ENCODE measurements at regions not wholly inside any gene's neighbourhood (a gene's known extent, or its start where the extent isn't known, plus 50 kb on each side); places are given as distances from the start of the nearest gene placed in this dataset.

GRCh38 chr12:65656891-65657351 lies 167.4 kb upstream of the HMGA2 start:
- Histone ChIP-seq H3K4me3 (ENCODE audit: control insufficient read depth in 1 of 2, extremely low read depth in 1 of 2, low read length in 1 of 2) (no peak overlapping the region), H3K27ac (ENCODE audit: low read length) (no peak overlapping the region), H3K27me3 (replicated peaks in 1 of 2; ENCODE audit: control insufficient read depth in 2 of 2, extremely low read depth in 1 of 2, insufficient read depth in 2 of 2, low read length in 1 of 2) (peaks cover 0 to 3% of the 10 kb centered on the region in 2 experiments), H3K4me1 (ENCODE audit: control insufficient read depth in 1 of 2, extremely low read depth in 1 of 2, insufficient read depth in 2 of 2, low read length in 2 of 2) (no peaks in the 10 kb centered on the region), H3K9me3 (no peaks in the 10 kb centered on the region), H3K36me3 (ENCODE audit: control insufficient read depth in 2 of 2, extremely low read depth in 1 of 2, insufficient read depth in 1 of 2, low read length in 1 of 2) (no peaks in the 10 kb centered on the region)
- ChIA-PET POLR2A (no interaction called here), CTCF (no interaction called here)
- no peak overlapping the region for H3K27ac Mint-ChIP-seq
- H3K9me3 Mint-ChIP-seq: peaks cover 0 to 4% (median 0%) of the 10 kb centered on the region in 3 donors
- no peak overlapping the region for H3K4me3 Mint-ChIP-seq
- DNase-seq (no peak), ATAC-seq (replicated peaks in 1 of 4) (no peak)
- H3K36me3 Mint-ChIP-seq: no peaks in the 10 kb centered on the region
- peaks cover 9 to 11% of the 10 kb centered on the region in 2 donors for H3K27me3 Mint-ChIP-seq
- no peaks in the 10 kb centered on the region for H3K4me1 Mint-ChIP-seq
- WGBS (ENCODE audit: insufficient coverage): 0% methylated on average over 1 of the region's 3 CpGs

GRCh38 chr12:65657635-65658034 lies 166.6 kb upstream of the HMGA2 start:
- WGBS (ENCODE audit: insufficient coverage): 86% methylated on average over 1 of the region's 1 CpG
- peaks cover 0 to 3% of the 10 kb centered on the region in 2 experiments for H3K27me3 ChIP-seq (replicated peaks in 1 of 2; ENCODE audit: control insufficient read depth in 2 of 2, extremely low read depth in 1 of 2, insufficient read depth in 2 of 2, low read length in 1 of 2)
- Mint-ChIP-seq H3K9me3 (peaks cover 0 to 4% (median 0%) of the 10 kb centered on the region in 3 donors), H3K4me3 (no peak overlapping the region), H3K27me3 (peaks cover 9 to 11% of the 10 kb centered on the region in 2 donors), H3K4me1 (no peaks in the 10 kb centered on the region), H3K36me3 (no peaks in the 10 kb centered on the region), H3K27ac (no peak overlapping the region)
- peak in 1 of 4 experiments; percentile 5 for ATAC-seq (replicated peaks in 1 of 4)
- H3K9me3 ChIP-seq: no peaks in the 10 kb centered on the region
- H3K27ac ChIP-seq (ENCODE audit: low read length): no peak overlapping the region
- ChIA-PET CTCF (no interaction called here), POLR2A (no interaction called here)
- no peaks in the 10 kb centered on the region for H3K4me1 ChIP-seq (ENCODE audit: control insufficient read depth in 1 of 2, extremely low read depth in 1 of 2, insufficient read depth in 2 of 2, low read length in 2 of 2)
- no peak overlapping the region for H3K4me3 ChIP-seq (ENCODE audit: control insufficient read depth in 1 of 2, extremely low read depth in 1 of 2, low read length in 1 of 2)
- H3K36me3 ChIP-seq (ENCODE audit: control insufficient read depth in 2 of 2, extremely low read depth in 1 of 2, insufficient read depth in 1 of 2, low read length in 1 of 2): no peaks in the 10 kb centered on the region
- DNase-seq: no peak

- no peaks in the 10 kb centered on the region for H3K9me3 ChIP-seq
- WGBS (ENCODE audit: insufficient coverage): no CpG with 5 or more reads among the region's 2 CpGs
- no peak overlapping the region for H3K27ac Mint-ChIP-seq
- CTCF ChIA-PET: no interaction called here
- POLR2A ChIA-PET: no interaction called here
- H3K4me3 ChIP-seq (ENCODE audit: control insufficient read depth in 1 of 2, extremely low read depth in 1 of 2, low read length in 1 of 2): no peak overlapping the region
- DNase-seq (no peak), ATAC-seq (replicated peaks in 1 of 4) (no peak)
- H3K4me1 Mint-ChIP-seq: no peaks in the 10 kb centered on the region
- peaks cover 0 to 4% (median 0%) of the 10 kb centered on the region in 3 donors for H3K9me3 Mint-ChIP-seq
- H3K4me3 Mint-ChIP-seq: no peak overlapping the region
- H3K27me3 ChIP-seq (replicated peaks in 1 of 2; ENCODE audit: control insufficient read depth in 2 of 2, extremely low read depth in 1 of 2, insufficient read depth in 2 of 2, low read length in 1 of 2): peaks cover 0 to 3% of the 10 kb centered on the region in 2 experiments
- no peaks in the 10 kb centered on the region for H3K4me1 ChIP-seq (ENCODE audit: control insufficient read depth in 1 of 2, extremely low read depth in 1 of 2, insufficient read depth in 2 of 2, low read length in 2 of 2)
- H3K27me3 Mint-ChIP-seq: peaks cover 9 to 11% of the 10 kb centered on the region in 2 donors
- H3K36me3 Mint-ChIP-seq: no peaks in the 10 kb centered on the region
- H3K27ac ChIP-seq (ENCODE audit: low read length): no peak overlapping the region
- H3K36me3 ChIP-seq (ENCODE audit: control insufficient read depth in 2 of 2, extremely low read depth in 1 of 2, insufficient read depth in 1 of 2, low read length in 1 of 2): no peaks in the 10 kb centered on the region
These were observed 165.9 kb upstream of the HMGA2 start for GRCh38 chr12:65658360-65658759.

GRCh38 chr12:65659681-65660080 lies 164.6 kb upstream of the HMGA2 start:
- peaks cover 9 to 11% of the 10 kb centered on the region in 2 donors for H3K27me3 Mint-ChIP-seq
- H3K36me3 Mint-ChIP-seq: no peaks in the 10 kb centered on the region
- no peak for ATAC-seq (replicated peaks in 1 of 4)

GRCh38 chr12:65660096-65660495 lies 164.2 kb upstream of the HMGA2 start:
- Mint-ChIP-seq H3K27ac (no peak overlapping the region), H3K4me1 (no peaks in the 10 kb centered on the region), H3K9me3 (peaks cover 0 to 6% (median 0%) of the 10 kb centered on the region in 3 donors), H3K27me3 (peaks cover 9 to 13% of the 10 kb centered on the region in 2 donors), H3K4me3 (no peak overlapping the region), H3K36me3 (no peaks in the 10 kb centered on the region)
- no peak overlapping the region for H3K4me3 ChIP-seq (ENCODE audit: control insufficient read depth in 1 of 2, extremely low read depth in 1 of 2, low read length in 1 of 2)
- DNase-seq: no peak
- POLR2A ChIA-PET: no interaction called here
- 50% methylated on average over 2 of the region's 4 CpGs for WGBS (ENCODE audit: insufficient coverage)
- H3K4me1 ChIP-seq (ENCODE audit: control insufficient read depth in 1 of 2, extremely low read depth in 1 of 2, insufficient read depth in 2 of 2, low read length in 2 of 2): no peaks in the 10 kb centered on the region
- no peaks in the 10 kb centered on the region for H3K36me3 ChIP-seq (ENCODE audit: control insufficient read depth in 2 of 2, extremely low read depth in 1 of 2, insufficient read depth in 1 of 2, low read length in 1 of 2)
- H3K27me3 ChIP-seq (replicated peaks in 1 of 2; ENCODE audit: control insufficient read depth in 2 of 2, extremely low read depth in 1 of 2, insufficient read depth in 2 of 2, low read length in 1 of 2): peaks cover 0 to 3% of the 10 kb centered on the region in 2 experiments
- no peaks in the 10 kb centered on the region for H3K9me3 ChIP-seq
- ATAC-seq (replicated peaks in 1 of 4): no peak
- H3K27ac ChIP-seq (ENCODE audit: low read length): no peak overlapping the region
- CTCF ChIA-PET: no interaction called here

More at GRCh38 chr12:65659681-65660080, 164.6 kb upstream of the HMGA2 start:
- no peak overlapping the region for H3K27ac Mint-ChIP-seq
- Histone ChIP-seq H3K27ac (ENCODE audit: low read length) (no peak overlapping the region), H3K27me3 (replicated peaks in 1 of 2; ENCODE audit: control insufficient read depth in 2 of 2, extremely low read depth in 1 of 2, insufficient read depth in 2 of 2, low read length in 1 of 2) (peaks cover 0 to 3% of the 10 kb centered on the region in 2 experiments), H3K9me3 (no peaks in the 10 kb centered on the region), H3K4me3 (ENCODE audit: control insufficient read depth in 1 of 2, extremely low read depth in 1 of 2, low read length in 1 of 2) (no peak overlapping the region), H3K4me1 (ENCODE audit: control insufficient read depth in 1 of 2, extremely low read depth in 1 of 2, insufficient read depth in 2 of 2, low read length in 2 of 2) (no peaks in the 10 kb centered on the region), H3K36me3 (ENCODE audit: control insufficient read depth in 2 of 2, extremely low read depth in 1 of 2, insufficient read depth in 1 of 2, low read length in 1 of 2) (no peaks in the 10 kb centered on the region)
- no peaks in the 10 kb centered on the region for H3K4me1 Mint-ChIP-seq
- DNase-seq: no peak
- no CpG with 5 or more reads among the region's 1 CpG for WGBS (ENCODE audit: insufficient coverage)
- POLR2A ChIA-PET: no interaction called here
- peaks cover 0 to 4% (median 0%) of the 10 kb centered on the region in 3 donors for H3K9me3 Mint-ChIP-seq
- no peak overlapping the region for H3K4me3 Mint-ChIP-seq
- CTCF ChIA-PET: no interaction called here

GRCh38 chr12:65660836-65661235 lies 163.4 kb upstream of the HMGA2 start:
- WGBS (ENCODE audit: insufficient coverage): no CpG with 5 or more reads among the region's 7 CpGs
- peaks cover 0 to 3% of the 10 kb centered on the region in 2 experiments for H3K27me3 ChIP-seq (replicated peaks in 1 of 2; ENCODE audit: control insufficient read depth in 2 of 2, extremely low read depth in 1 of 2, insufficient read depth in 2 of 2, low read length in 1 of 2)
- Mint-ChIP-seq H3K27me3 (peaks cover 9 to 15% of the 10 kb centered on the region in 2 donors), H3K4me3 (no peak overlapping the region), H3K9me3 (peaks cover 0 to 10% (median 0%) of the 10 kb centered on the region in 3 donors), H3K4me1 (no peaks in the 10 kb centered on the region), H3K27ac (no peak overlapping the region), H3K36me3 (no peaks in the 10 kb centered on the region)
- DNase-seq (no peak), ATAC-seq (replicated peaks in 1 of 4) (no peak)
- ChIA-PET POLR2A (no interaction called here), CTCF (interaction anchor here in 1 of 2 donors (0.6 kb wide), 1 partner anchor 9 kb away, joined by 4 read pairs; no protein-coding TSS in a partner anchor)
- no peaks in the 10 kb centered on the region for H3K4me1 ChIP-seq (ENCODE audit: control insufficient read depth in 1 of 2, extremely low read depth in 1 of 2, insufficient read depth in 2 of 2, low read length in 2 of 2)
- H3K4me3 ChIP-seq (ENCODE audit: control insufficient read depth in 1 of 2, extremely low read depth in 1 of 2, low read length in 1 of 2): no peak overlapping the region
- no peaks in the 10 kb centered on the region for H3K36me3 ChIP-seq (ENCODE audit: control insufficient read depth in 2 of 2, extremely low read depth in 1 of 2, insufficient read depth in 1 of 2, low read length in 1 of 2)
- no peaks in the 10 kb centered on the region for H3K9me3 ChIP-seq
- no peak overlapping the region for H3K27ac ChIP-seq (ENCODE audit: low read length)

- Histone ChIP-seq H3K9me3 (no peaks in the 10 kb centered on the region), H3K36me3 (ENCODE audit: control insufficient read depth in 2 of 2, extremely low read depth in 1 of 2, insufficient read depth in 1 of 2, low read length in 1 of 2) (no peaks in the 10 kb centered on the region), H3K27me3 (replicated peaks in 1 of 2; ENCODE audit: control insufficient read depth in 2 of 2, extremely low read depth in 1 of 2, insufficient read depth in 2 of 2, low read length in 1 of 2) (peaks cover 0 to 3% of the 10 kb centered on the region in 2 experiments), H3K27ac (ENCODE audit: low read length) (no peak overlapping the region), H3K4me1 (ENCODE audit: control insufficient read depth in 1 of 2, extremely low read depth in 1 of 2, insufficient read depth in 2 of 2, low read length in 2 of 2) (no peaks in the 10 kb centered on the region), H3K4me3 (ENCODE audit: control insufficient read depth in 1 of 2, extremely low read depth in 1 of 2, low read length in 1 of 2) (no peak overlapping the region)
- H3K27me3 Mint-ChIP-seq: peaks cover 9 to 15% of the 10 kb centered on the region in 2 donors
- H3K4me1 Mint-ChIP-seq: no peaks in the 10 kb centered on the region
- POLR2A ChIA-PET: no interaction called here
- CTCF ChIA-PET: no interaction called here
- ATAC-seq (replicated peaks in 1 of 4) (no peak), DNase-seq (no peak)
- no CpG with 5 or more reads among the region's 2 CpGs for WGBS (ENCODE audit: insufficient coverage)
- peaks cover 0 to 10% (median 0%) of the 10 kb centered on the region in 3 donors for H3K9me3 Mint-ChIP-seq
- no peak overlapping the region for H3K27ac Mint-ChIP-seq
- no peak overlapping the region for H3K4me3 Mint-ChIP-seq
- H3K36me3 Mint-ChIP-seq: no peaks in the 10 kb centered on the region
These were observed 161.7 kb upstream of the HMGA2 start for GRCh38 chr12:65662590-65662989.

Measured in T-cell (primary cell).